NB4 (cell line): ENCODE measurements at regions not wholly inside any gene's neighbourhood (a gene's known extent, or its start where the extent isn't known, plus 50 kb on each side); places are given as distances from the start of the nearest gene placed in this dataset.

Experiments used
- DNase-seq: peaks from one replicate; pipeline ENCODE4 v3.0.0; 2010; ENCODE audit warnings: low read depth
- H3K4me3 ChIP-seq: one replicate; pipeline ENCODE4 v1.5.1; 2011; ENCODE audit warnings: mild to moderate bottlenecking, low read depth, low read length, moderate library complexity
- MYC ChIP-seq: IDR thresholded peaks from 2 replicates; pipeline ENCODE4 v1.6.1; 2011; ENCODE audit warnings: low read depth, low read length
- POLR2A ChIP-seq: IDR thresholded peaks from 2 replicates; pipeline ENCODE4 v1.6.1; 2011; ENCODE audit warnings: mild to moderate bottlenecking; ENCODE audit not compliant: insufficient read length; ENCODE audit errors: extremely low read depth
- TF ChIP-seq, protein P1 (sequence below): IDR thresholded peaks from 2 replicates; pipeline ENCODE4 v1.6.1; 2011; ENCODE audit warnings: low read depth, low read length
- TF ChIP-seq, protein P2 (sequence below): IDR thresholded peaks from one replicate; pipeline ENCODE4 v1.5.1; 2012; ENCODE audit warnings: low read depth, low read length

DNA sequence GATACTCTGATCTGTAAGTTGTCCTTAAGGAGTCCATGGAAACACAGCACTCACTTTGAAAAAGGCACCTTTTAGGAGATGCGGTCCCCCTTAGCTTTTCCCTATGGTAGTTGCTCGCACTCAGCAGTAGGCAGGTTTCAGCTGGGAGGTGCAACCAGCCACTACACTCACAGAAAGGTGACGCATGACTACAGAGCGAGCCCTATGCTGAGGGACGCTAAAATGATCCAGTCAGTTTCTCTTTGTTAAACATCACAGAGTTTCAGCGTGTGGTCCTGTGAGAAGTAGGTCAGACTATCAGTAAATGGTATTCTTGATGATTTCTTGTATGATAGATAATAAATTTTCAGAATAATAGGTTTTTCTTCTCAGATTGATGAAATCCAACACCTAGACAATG lies 362.7 kb upstream of the MIR17HG start:
- TF ChIP-seq POLR2A, result no peak
- no peak for TF ChIP-seq MYC
- TF ChIP-seq, protein P1, sequence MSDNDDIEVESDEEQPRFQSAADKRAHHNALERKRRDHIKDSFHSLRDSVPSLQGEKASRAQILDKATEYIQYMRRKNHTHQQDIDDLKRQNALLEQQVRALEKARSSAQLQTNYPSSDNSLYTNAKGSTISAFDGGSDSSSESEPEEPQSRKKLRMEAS, result no peak
- TF ChIP-seq, protein P2, sequence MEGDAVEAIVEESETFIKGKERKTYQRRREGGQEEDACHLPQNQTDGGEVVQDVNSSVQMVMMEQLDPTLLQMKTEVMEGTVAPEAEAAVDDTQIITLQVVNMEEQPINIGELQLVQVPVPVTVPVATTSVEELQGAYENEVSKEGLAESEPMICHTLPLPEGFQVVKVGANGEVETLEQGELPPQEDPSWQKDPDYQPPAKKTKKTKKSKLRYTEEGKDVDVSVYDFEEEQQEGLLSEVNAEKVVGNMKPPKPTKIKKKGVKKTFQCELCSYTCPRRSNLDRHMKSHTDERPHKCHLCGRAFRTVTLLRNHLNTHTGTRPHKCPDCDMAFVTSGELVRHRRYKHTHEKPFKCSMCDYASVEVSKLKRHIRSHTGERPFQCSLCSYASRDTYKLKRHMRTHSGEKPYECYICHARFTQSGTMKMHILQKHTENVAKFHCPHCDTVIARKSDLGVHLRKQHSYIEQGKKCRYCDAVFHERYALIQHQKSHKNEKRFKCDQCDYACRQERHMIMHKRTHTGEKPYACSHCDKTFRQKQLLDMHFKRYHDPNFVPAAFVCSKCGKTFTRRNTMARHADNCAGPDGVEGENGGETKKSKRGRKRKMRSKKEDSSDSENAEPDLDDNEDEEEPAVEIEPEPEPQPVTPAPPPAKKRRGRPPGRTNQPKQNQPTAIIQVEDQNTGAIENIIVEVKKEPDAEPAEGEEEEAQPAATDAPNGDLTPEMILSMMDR, result no peak
- H3K4me3 ChIP-seq, result no peak overlapping the region
- DNase-seq, result no peak

- DNase-seq, result no peak
- no peak overlapping the region for H3K4me3 ChIP-seq
- TF ChIP-seq MYC (no peak), POLR2A (no peak)
- TF ChIP-seq, protein P2, result no peak
- TF ChIP-seq, protein P1, result no peak
Measured at GRCh38 chr13:90995001-90995400, 352.5 kb upstream of the MIR17HG start.

DNA sequence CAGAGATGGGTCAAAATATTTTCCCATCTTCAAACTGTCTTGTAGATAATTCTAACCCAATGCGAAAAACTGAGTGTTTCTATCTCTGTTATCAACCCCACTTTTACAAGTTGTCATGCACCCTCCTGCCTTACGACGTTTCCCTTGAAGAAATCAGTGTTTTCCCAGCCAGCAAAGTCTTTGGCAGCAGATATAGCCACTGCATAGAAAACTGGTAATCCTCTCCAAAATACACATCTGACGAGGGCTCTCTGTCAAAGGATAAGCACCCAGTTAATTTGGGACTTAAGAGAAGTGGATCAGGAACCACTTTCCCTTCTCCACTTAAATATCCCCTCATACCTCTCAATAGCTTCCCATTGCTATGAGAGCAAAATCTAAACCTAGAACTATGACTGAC lies 351.9 kb upstream of the MIR17HG start:
- H3K4me3 ChIP-seq, result no peak overlapping the region
- DNase-seq, result no peak
- TF ChIP-seq MYC (no peak), POLR2A (no peak)
- TF ChIP-seq, protein P2, result no peak
- TF ChIP-seq, protein P1, result no peak

GRCh38 chr13:90997951-90998350 lies 349.5 kb upstream of the MIR17HG start:
- no peak overlapping the region for H3K4me3 ChIP-seq
- no peak for DNase-seq
- TF ChIP-seq MYC, result no peak
- TF ChIP-seq, protein P2, result no peak
- TF ChIP-seq, protein P1, result no peak

DNA sequence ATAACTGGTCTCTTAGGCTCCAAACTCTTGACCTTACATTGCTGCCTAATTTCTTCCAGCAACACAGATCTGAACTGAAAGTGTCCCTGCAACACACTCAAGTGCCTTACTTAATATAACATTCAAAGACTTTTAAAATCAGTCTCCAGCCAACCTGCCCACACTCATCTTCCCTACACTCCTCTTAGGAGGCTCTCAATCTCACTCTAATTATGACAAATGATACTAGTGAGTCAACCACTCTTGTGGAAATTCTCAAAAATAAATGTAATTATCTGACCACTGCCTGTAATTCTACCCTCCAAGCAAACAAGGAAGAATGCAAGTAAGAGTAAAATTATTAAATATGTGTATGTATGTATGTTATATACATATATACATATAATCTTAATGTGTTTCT lies 348.1 kb upstream of the MIR17HG start:
- H3K4me3 ChIP-seq, result no peak overlapping the region
- DNase-seq, result no peak
- TF ChIP-seq, protein P1, result no peak
- TF ChIP-seq POLR2A (no peak), MYC (no peak)
- TF ChIP-seq, protein P2, result no peak

DNA sequence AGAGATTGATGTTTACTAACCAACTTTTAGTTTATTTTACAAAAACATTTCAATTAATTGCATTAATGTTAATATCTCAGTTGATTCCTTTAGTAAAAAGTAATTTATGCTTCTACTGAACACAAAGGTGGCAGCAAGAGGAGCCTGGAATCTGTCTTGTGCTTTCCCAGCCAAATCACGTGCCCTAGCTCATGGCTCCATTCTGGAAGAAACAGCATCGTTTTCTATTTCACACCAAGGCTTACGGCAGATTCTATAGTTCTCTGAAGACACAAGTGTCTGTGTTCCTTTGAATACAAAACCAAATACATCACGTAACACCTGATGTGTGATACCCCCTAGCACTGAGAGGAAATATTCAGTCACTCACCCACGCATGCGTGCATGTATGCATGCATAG lies 346.1 kb upstream of the MIR17HG start:
- H3K4me3 ChIP-seq, result no peak overlapping the region
- TF ChIP-seq, protein P1, result no peak
- TF ChIP-seq MYC (no peak), POLR2A (no peak)
- TF ChIP-seq, protein P2, result no peak
- DNase-seq, result no peak
